ENCODE measurements at regions not wholly inside any gene's neighbourhood (a gene's known extent, or its start where the extent isn't known, plus 50 kb on each side); places are given as distances from the start of the nearest gene placed in this dataset.

- TF ChIP-seq, protein P1, sequence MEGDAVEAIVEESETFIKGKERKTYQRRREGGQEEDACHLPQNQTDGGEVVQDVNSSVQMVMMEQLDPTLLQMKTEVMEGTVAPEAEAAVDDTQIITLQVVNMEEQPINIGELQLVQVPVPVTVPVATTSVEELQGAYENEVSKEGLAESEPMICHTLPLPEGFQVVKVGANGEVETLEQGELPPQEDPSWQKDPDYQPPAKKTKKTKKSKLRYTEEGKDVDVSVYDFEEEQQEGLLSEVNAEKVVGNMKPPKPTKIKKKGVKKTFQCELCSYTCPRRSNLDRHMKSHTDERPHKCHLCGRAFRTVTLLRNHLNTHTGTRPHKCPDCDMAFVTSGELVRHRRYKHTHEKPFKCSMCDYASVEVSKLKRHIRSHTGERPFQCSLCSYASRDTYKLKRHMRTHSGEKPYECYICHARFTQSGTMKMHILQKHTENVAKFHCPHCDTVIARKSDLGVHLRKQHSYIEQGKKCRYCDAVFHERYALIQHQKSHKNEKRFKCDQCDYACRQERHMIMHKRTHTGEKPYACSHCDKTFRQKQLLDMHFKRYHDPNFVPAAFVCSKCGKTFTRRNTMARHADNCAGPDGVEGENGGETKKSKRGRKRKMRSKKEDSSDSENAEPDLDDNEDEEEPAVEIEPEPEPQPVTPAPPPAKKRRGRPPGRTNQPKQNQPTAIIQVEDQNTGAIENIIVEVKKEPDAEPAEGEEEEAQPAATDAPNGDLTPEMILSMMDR (IDR thresholded peaks at IDR 0.05), result no peak
- TF ChIP-seq POLR2A (IDR thresholded peaks at IDR 0.05), result no peak
Observed at GRCh38 chr9:136603216-136603615, 57.4 kb upstream of the NOTCH1 start.

All from adrenal gland (tissue), 5 donors.